ENCODE measurements at regions not wholly inside any gene's neighbourhood (a gene's known extent, or its start where the extent isn't known, plus 50 kb on each side); places are given as distances from the start of the nearest gene placed in this dataset.

GRCh38 chr21:35624901-35625300, 435.4 kb downstream of the SETD4 start:
- TF ChIP-seq CTCF (IDR thresholded peaks at IDR 0.05; ENCODE audit: low read depth, low read length) (no peak), MYC (IDR thresholded peaks at IDR 0.05; ENCODE audit: low read depth, low read length) (no peak)
